Left forelimb (tissue), 1 donor: ENCODE measurements at regions not wholly inside any gene's neighbourhood (a gene's known extent, or its start where the extent isn't known, plus 50 kb on each side); places are given as distances from the start of the nearest gene placed in this dataset.

Experiments used
- DNase-seq: peaks from one replicate; pipeline ENCODE4 v3.0.0-alpha.2; 2018; ENCODE audit warnings: low spot score

GRCh38 chr21:43317959-43318358 is 109.0 kb downstream of the SIK1 start:
- no peak for DNase-seq

- no peak for DNase-seq
Observed at GRCh38 chr21:43317254-43317748, 109.6 kb downstream of the SIK1 start.

GRCh38 chr21:43316156-43316845 is 110.6 kb downstream of the SIK1 start:
- DNase-seq = no peak

GRCh38 chr21:43315244-43316137 is 111.4 kb downstream of the SIK1 start:
- DNase-seq = no peak

GRCh38 chr21:43313939-43314405 is 113.0 kb downstream of the SIK1 start:
- no peak for DNase-seq

GRCh38 chr21:43313221-43313938 is 113.6 kb downstream of the SIK1 start:
- no peak for DNase-seq

GRCh38 chr21:43312751-43313169 is 114.2 kb downstream of the SIK1 start:
- DNase-seq = no peak

- DNase-seq = no peak
Observed at GRCh38 chr21:43312011-43312410, 114.9 kb downstream of the SIK1 start.

- no peak for DNase-seq
Observed at GRCh38 chr21:43311301-43311817, 115.6 kb downstream of the SIK1 start.

- no peak for DNase-seq
Observed at GRCh38 chr21:43308815-43309283, 118.1 kb downstream of the SIK1 start.

GRCh38 chr21:43308101-43308814 is 118.7 kb downstream of the SIK1 start:
- DNase-seq = no peak

GRCh38 chr21:43307677-43308070 is 119.3 kb downstream of the SIK1 start:
- no peak for DNase-seq

GRCh38 chr21:43306911-43307676 is 119.8 kb downstream of the SIK1 start:
- DNase-seq = no peak

GRCh38 chr21:43306391-43306790 is 120.5 kb downstream of the SIK1 start:
- DNase-seq = no peak

GRCh38 chr21:43305811-43306311 is 121.1 kb downstream of the SIK1 start:
- DNase-seq = no peak

- no peak for DNase-seq
Observed at GRCh38 chr21:43305336-43305665, 121.6 kb downstream of the SIK1 start.

- no peak for DNase-seq
Observed at GRCh38 chr21:43304621-43305335, 122.2 kb downstream of the SIK1 start.

- DNase-seq = no peak
Observed at GRCh38 chr21:43304206-43304605, 122.7 kb downstream of the SIK1 start.

- DNase-seq = no peak
Observed at GRCh38 chr21:43303275-43304178, 123.4 kb downstream of the SIK1 start.
